Breast epithelium (tissue), 4 donors: ENCODE measurements at regions not wholly inside any gene's neighbourhood (a gene's known extent, or its start where the extent isn't known, plus 50 kb on each side); places are given as distances from the start of the nearest gene placed in this dataset.

ENCODE experiments used
- DNase-seq, 2 donors: peaks; one replicate each; pipeline ENCODE4 v3.0.0-alpha.2; 2019; ENCODE audit warnings: low spot score in 2 of 2
- H3K27ac ChIP-seq, 2 donors: fragments of 200-600 bp; sonication (generic) in 1 of 2; one replicate each; pipeline ENCODE4 v1.5.1; 2016 to 2019; ENCODE audit warnings: mild to moderate bottlenecking in 1 of 2
- H3K27me3 ChIP-seq, 2 donors: fragments of 200-600 bp; sonication (generic) in 1 of 2; one replicate each; pipeline versions ENCODE4 v1.5.1 to v1.6.0; 2017 to 2019; ENCODE audit warnings: control low read depth in 1 of 2, mild to moderate bottlenecking in 1 of 2
- H3K36me3 ChIP-seq: fragments of 200-600 bp; one replicate; pipeline ENCODE4 v1.5.1; 2019
- H3K4me1 ChIP-seq, 2 donors: fragments of 200-600 bp; sonication (generic); one replicate each; pipeline ENCODE4 v1.5.1; 2016 to 2019; ENCODE audit warnings: control low read depth in 1 of 2
- H3K4me3 ChIP-seq, 3 donors: fragments of 200-600 bp; sonication (generic); 1 replicate in 2 of 3; 2 replicates in 1 of 3; pipeline ENCODE4 v1.5.1; 2016 to 2019; ENCODE audit warnings: mild to moderate bottlenecking in 3 of 3, moderate library complexity in 2 of 3
- H3K9me3 ChIP-seq, 2 donors: fragments of 200-600 bp; sonication (generic) in 1 of 2; one replicate each; pipeline ENCODE4 v1.5.1; 2016 to 2019; ENCODE audit warnings: control low read depth in 1 of 2
- CTCF ChIP-seq, 3 donors: fragments of 450-650 bp; IDR thresholded peaks; one replicate each; pipeline ENCODE4 v1.5.1; 2016 to 2017; ENCODE audit warnings: antibody characterized with exemption in 3 of 3, mild to moderate bottlenecking in 3 of 3, moderate library complexity in 3 of 3
- POLR2A ChIP-seq: fragments of 450-650 bp; IDR thresholded peaks from one replicate; pipeline ENCODE4 v1.6.1; 2016; ENCODE audit warnings: antibody characterized with exemption, mild to moderate bottlenecking, moderate library complexity
- POLR2AphosphoS5 ChIP-seq, 3 donors: sonication (generic); formaldehyde crosslinking; IDR thresholded peaks; one replicate each; pipeline ENCODE4 v1.6.1; 2017; ENCODE audit warnings: antibody characterized with exemption in 3 of 3
- intact Hi-C: fragments of 100-400 bp; cut with DNase I; formaldehyde crosslinking; loops from one replicate; pipeline ENCODE4 v1.15.1; 2023; ENCODE audit warnings: low total_unique reads

- no peaks in the 10 kb centered on the region for H3K9me3 ChIP-seq
- H3K27me3 ChIP-seq, result no peaks in the 10 kb centered on the region
- H3K4me3 ChIP-seq, result no peak overlapping the region
- no peak overlapping the region for H3K27ac ChIP-seq
- intact Hi-C loops, result loop anchor here (10.0 kb wide), 1 partner anchor 945 kb away; no protein-coding TSS in a partner anchor
- no peaks in the 10 kb centered on the region for H3K36me3 ChIP-seq
- no peaks in the 10 kb centered on the region for H3K4me1 ChIP-seq
- TF ChIP-seq POLR2A (no peak), POLR2AphosphoS5 (IDR thresholded peaks at IDR 0.05) (no peak), CTCF (IDR thresholded peaks at IDR 0.05) (no peak)
- DNase-seq, result no peak
Measured at GRCh38 chr11:116279511-116279910, 493.3 kb downstream of the BUD13 start.

- TF ChIP-seq CTCF (IDR thresholded peaks at IDR 0.05), result no peak
- no peak for TF ChIP-seq POLR2A
- Histone ChIP-seq H3K9me3 (no peaks in the 10 kb centered on the region), H3K27ac (no peak overlapping the region), H3K36me3 (no peaks in the 10 kb centered on the region), H3K4me1 (no peaks in the 10 kb centered on the region), H3K27me3 (peaks cover 0 to 5% of the 10 kb centered on the region in 2 donors), H3K4me3 (no peak overlapping the region)
- intact Hi-C loops, result loop anchor here (10.0 kb wide), 1 partner anchor 943 kb away; no protein-coding TSS in a partner anchor
- no peak for DNase-seq
Measured at GRCh38 chr11:116278076-116278475, 494.7 kb downstream of the BUD13 start.

GRCh38 chr11:116276051-116277044 lies 496.4 kb downstream of the BUD13 start:
- TF ChIP-seq POLR2A (no peak), CTCF (IDR thresholded peaks at IDR 0.05) (peak; percentile 75 to 96 (median 91))
- peak; percentile 48 to 72 for DNase-seq
- intact Hi-C loops, result loop anchor here (10.0 kb wide), 1 partner anchor 942 kb away; no protein-coding TSS in a partner anchor
- Histone ChIP-seq H3K27ac (no peak overlapping the region), H3K27me3 (peaks cover 0 to 5% of the 10 kb centered on the region in 2 donors), H3K9me3 (no peaks in the 10 kb centered on the region), H3K36me3 (no peaks in the 10 kb centered on the region), H3K4me3 (peak overlapping the region in 2 of 3 donors; percentile 8 to 54), H3K4me1 (no peaks in the 10 kb centered on the region)

GRCh38 chr11:116275635-116276034 lies 497.2 kb downstream of the BUD13 start:
- Histone ChIP-seq H3K27me3 (peaks cover 0 to 5% of the 10 kb centered on the region in 2 donors), H3K4me3 (no peak overlapping the region), H3K9me3 (no peaks in the 10 kb centered on the region), H3K36me3 (no peaks in the 10 kb centered on the region), H3K4me1 (no peaks in the 10 kb centered on the region), H3K27ac (no peak overlapping the region)
- intact Hi-C loops, result loop anchor here (10.0 kb wide), 1 partner anchor 941 kb away; no protein-coding TSS in a partner anchor
- no peak for DNase-seq
- TF ChIP-seq POLR2A (no peak), CTCF (IDR thresholded peaks at IDR 0.05) (no peak), POLR2AphosphoS5 (IDR thresholded peaks at IDR 0.05) (no peak)

GRCh38 chr11:116274521-116274920 lies 498.3 kb downstream of the BUD13 start:
- intact Hi-C loops, result loop anchor here (10.0 kb wide), 1 partner anchor 940 kb away; no protein-coding TSS in a partner anchor
- no peak overlapping the region for H3K27ac ChIP-seq
- no peaks in the 10 kb centered on the region for H3K4me1 ChIP-seq
- no peak for DNase-seq
- TF ChIP-seq POLR2AphosphoS5 (IDR thresholded peaks at IDR 0.05) (no peak), CTCF (IDR thresholded peaks at IDR 0.05) (no peak), POLR2A (no peak)
- H3K9me3 ChIP-seq, result no peaks in the 10 kb centered on the region
- H3K36me3 ChIP-seq, result no peaks in the 10 kb centered on the region
- H3K27me3 ChIP-seq, result peaks cover 0 to 5% of the 10 kb centered on the region in 2 donors
- no peak overlapping the region for H3K4me3 ChIP-seq
